HepG2 (cell line): ENCODE measurements at regions not wholly inside any gene's neighbourhood (a gene's known extent, or its start where the extent isn't known, plus 50 kb on each side); places are given as distances from the start of the nearest gene placed in this dataset.

Experiments used
- ATAC-seq: fragments of 200-7000 bp; cut with Tn5 transposase; 3 replicates; pipeline ENCODE4 v1.9.1; 2020; ENCODE audit warnings: mild to moderate bottlenecking, moderate library complexity
- BruUV-seq: library from RNA; stranded (reverse); fragments of 400-500 nt; replicated peaks from 2 replicates; lab custom pipeline; 2021; lab: Mats Ljungman, UMichigan
- CTCF ChIA-PET: fragments of 300-600 bp; formaldehyde crosslinking; extraction: SDS; loops from one replicate; lab custom pipeline; 2021; ENCODE audit warnings: low total read pairs, inconsistent platforms, low intra/inter-chr PET ratio; lab: Yijun Ruan, JAX
- POLR2A ChIA-PET: fragments of 350-600 bp; sonication (Branson Sonifier 250); formaldehyde crosslinking; loops from one replicate; lab custom pipeline; 2020; ENCODE audit warnings: antibody characterized with exemption, inconsistent platforms; lab: Yijun Ruan, JAX
- DNase-seq: peaks from one replicate; pipeline ENCODE4 v3.0.0-alpha.2; 2015; ENCODE audit warnings: low spot score
- FAIRE-seq: peaks from 3 replicates; lab custom pipeline; 2011; peaks lifted over from hg19 to GRCh38; lab: Jason Lieb, UNC
- H2AFZ ChIP-seq: one replicate; pipeline ENCODE4 v1.6.1; 2011; ENCODE audit warnings: low read length, inconsistent platforms
- H3K27ac ChIP-seq: fragments of 300-600 bp; 3 replicates; pipeline ENCODE4 v1.8.0; 2011; ENCODE audit warnings: mixed run types, mild to moderate bottlenecking, mixed read lengths, low read length, inconsistent platforms; ENCODE audit not compliant: insufficient read depth; ENCODE audit errors: extremely low read length
- H3K27me3 ChIP-seq, 2 experiments: fragments of 200-600 bp in 1 of 2; 2 replicates in 1 of 2; 3 replicates in 1 of 2; pipeline versions ENCODE4 v1.6.0 to v1.8.0; 2011; ENCODE audit warnings: low read length in 2 of 2, mild to moderate bottlenecking in 2 of 2, moderate library complexity in 2 of 2, inconsistent platforms in 1 of 2; ENCODE audit not compliant: insufficient read depth in 2 of 2, control insufficient read depth in 1 of 2
- H3K36me3 ChIP-seq, 2 experiments: fragments of 200-600 bp in 1 of 2; replicated peaks in 1 of 2; 2 replicates in 1 of 2; 3 replicates in 1 of 2; pipeline versions ENCODE4 v1.5.1 to v1.8.0; 2011; ENCODE audit warnings: low read length in 2 of 2, inconsistent platforms in 1 of 2; ENCODE audit not compliant: insufficient read depth in 2 of 2, control insufficient read depth in 1 of 2
- H3K4me1 ChIP-seq: 2 replicates; pipeline ENCODE4 v1.5.1; 2012; ENCODE audit warnings: low read length, inconsistent platforms; ENCODE audit not compliant: insufficient read depth
- H3K4me2 ChIP-seq: 2 replicates; pipeline ENCODE4 v1.6.0; 2011; ENCODE audit warnings: low read depth, low read length, inconsistent platforms
- H3K4me3 ChIP-seq, 3 experiments: fragments of 200-600 bp in 1 of 3; sonication (generic), shearing (Covaris generic) in 1 of 3; replicated peaks in 1 of 3; 2 replicates each; pipeline ENCODE4 v1.5.1; 2011 to 2016; ENCODE audit warnings: low read length in 3 of 3, inconsistent platforms in 2 of 3, low read depth in 2 of 3, mild to moderate bottlenecking in 2 of 3, control low read depth in 1 of 3, mixed read lengths in 1 of 3; ENCODE audit not compliant: insufficient read depth in 1 of 3
- H3K79me2 ChIP-seq: one replicate; pipeline ENCODE4 v1.6.1; 2011; ENCODE audit warnings: low read length, inconsistent platforms; ENCODE audit not compliant: insufficient read depth
- H3K9ac ChIP-seq: 2 replicates; pipeline ENCODE4 v1.6.0; 2011; ENCODE audit warnings: mild to moderate bottlenecking, low read depth, low read length, inconsistent platforms; ENCODE audit not compliant: insufficient read depth
- H3K9me3 ChIP-seq: 2 replicates; pipeline ENCODE4 v1.5.1; 2012; ENCODE audit warnings: mild to moderate bottlenecking, low read length
- H4K20me1 ChIP-seq: 2 replicates; pipeline ENCODE4 v1.6.0; 2011; ENCODE audit warnings: inconsistent platforms, mild to moderate bottlenecking, low read length, moderate library complexity; ENCODE audit not compliant: insufficient read depth
- CHD2 ChIP-seq: IDR thresholded peaks from 2 replicates; pipeline ENCODE4 v1.6.1; 2011; ENCODE audit warnings: low read depth, low read length, improper control_type of control experiment
- DNMT1 ChIP-seq: sonication (generic); formaldehyde crosslinking; IDR thresholded peaks from 2 replicates; pipeline ENCODE4 v1.5.1; 2020; ENCODE audit warnings: mild to moderate bottlenecking, missing genetic modification reagents
- EHMT2 ChIP-seq: fragments of 200-600 bp; sonication (generic); IDR thresholded peaks from 2 replicates; pipeline ENCODE4 v1.7.0; 2017; ENCODE audit warnings: antibody characterized with exemption, low read depth, low read length, borderline replicate concordance
- HMG20A ChIP-seq: IDR thresholded peaks from 2 replicates; pipeline ENCODE4 v1.6.1; 2016; ENCODE audit warnings: borderline replicate concordance
- HNRNPH1 ChIP-seq: fragments of 200-400 bp; formaldehyde crosslinking; optimal IDR thresholded peaks from 2 replicates; pipeline ENCODE3; 2017; ENCODE audit warnings: mild to moderate bottlenecking, low read depth, low read length
- ISL2 ChIP-seq: sonication (generic); formaldehyde crosslinking; IDR thresholded peaks from 2 replicates; pipeline ENCODE4 v1.5.0; 2020; ENCODE audit warnings: missing genetic modification reagents
- JUN ChIP-seq: sonication (generic); formaldehyde crosslinking; IDR thresholded peaks from 2 replicates; pipeline ENCODE4 v1.4.0; 2020; ENCODE audit warnings: mild to moderate bottlenecking, missing genetic modification reagents
- NBN ChIP-seq: fragments of 450-650 bp; conservative IDR thresholded peaks from 2 replicates; pipeline ENCODE4 v1.6.1; 2017
- RFX1 ChIP-seq: fragments of 450-650 bp; IDR thresholded peaks from 2 replicates; pipeline ENCODE4 v1.6.1; 2017
- THYN1 ChIP-seq: sonication (generic); formaldehyde crosslinking; IDR thresholded peaks from 2 replicates; pipeline ENCODE4 v1.8.1; 2023; ENCODE audit warnings: low read depth, mild to moderate bottlenecking, moderate library complexity, missing genetic modification reagents, borderline replicate concordance
- XRCC5 ChIP-seq: fragments of 200-400 bp; formaldehyde crosslinking; optimal IDR thresholded peaks from 2 replicates; pipeline ENCODE3; 2017; ENCODE audit warnings: mild to moderate bottlenecking, low read length
- YY1 ChIP-seq: IDR thresholded peaks from 2 replicates; pipeline ENCODE4 v1.6.1; 2011; ENCODE audit warnings: low read length, low read depth, moderate library complexity, mild to moderate bottlenecking; ENCODE audit not compliant: insufficient read depth, insufficient replicate concordance
- ZNF138 ChIP-seq: sonication (generic); formaldehyde crosslinking; IDR thresholded peaks from 2 replicates; pipeline ENCODE4 v1.5.0; 2020; ENCODE audit warnings: mild to moderate bottlenecking, low read depth, missing genetic modification reagents
- WGBS: methylation state at CpG from one replicate; pipeline ENCODE4 v1.1.6; 2017; ENCODE audit warnings: low lambda C conversion rate; 5-methylcytosine and 5-hydroxymethylcytosine counted together
- in situ Hi-C: cut with HindIII; loops from 2 replicates; pipeline ENCODE4 v1.10.0; 2017; ENCODE audit warnings: low pct_unique_long_range_greater_than_20kb; ENCODE audit not compliant: extremely low pct_ligation_motif_present
- intact Hi-C: fragments of 100-400 bp; cut with micrococcal nuclease; formaldehyde crosslinking; loops from one replicate; pipeline ENCODE4 v1.10.0; 2022; ENCODE audit not compliant: unreplicated experiment
- TF ChIP-seq, protein P1 (sequence below): IDR thresholded peaks from 2 replicates; pipeline ENCODE4 v1.4.0; 2020; ENCODE audit warnings: mild to moderate bottlenecking, missing genetic modification reagents

GRCh38 chr1:38179483-38179882 lies 132.9 kb upstream of the POU3F1 start:
- peaks cover 10% of the 10 kb centered on the region; the same call in 1 of the 2 replicates for H3K4me1 ChIP-seq
- no peaks in the 10 kb centered on the region for H4K20me1 ChIP-seq
- FAIRE-seq (no peak), DNase-seq (no peak), ATAC-seq (no peak)
- H3K36me3 ChIP-seq = no peaks in the 10 kb centered on the region
- TF ChIP-seq YY1 = no peak
- no peak for TF ChIP-seq RFX1
- no peak for TF ChIP-seq XRCC5
- TF ChIP-seq CHD2 = no peak
- TF ChIP-seq EHMT2 = no peak
- TF ChIP-seq JUN = no peak
- TF ChIP-seq ZNF138 (CRISPR knock-in tag) = no peak
- TF ChIP-seq HNRNPH1 = no peak
- TF ChIP-seq DNMT1 (CRISPR knock-in tag) = no peak
- no peak for TF ChIP-seq ISL2 (CRISPR knock-in tag)
- TF ChIP-seq NBN = no peak
- TF ChIP-seq THYN1 = no peak
- TF ChIP-seq, protein P1, sequence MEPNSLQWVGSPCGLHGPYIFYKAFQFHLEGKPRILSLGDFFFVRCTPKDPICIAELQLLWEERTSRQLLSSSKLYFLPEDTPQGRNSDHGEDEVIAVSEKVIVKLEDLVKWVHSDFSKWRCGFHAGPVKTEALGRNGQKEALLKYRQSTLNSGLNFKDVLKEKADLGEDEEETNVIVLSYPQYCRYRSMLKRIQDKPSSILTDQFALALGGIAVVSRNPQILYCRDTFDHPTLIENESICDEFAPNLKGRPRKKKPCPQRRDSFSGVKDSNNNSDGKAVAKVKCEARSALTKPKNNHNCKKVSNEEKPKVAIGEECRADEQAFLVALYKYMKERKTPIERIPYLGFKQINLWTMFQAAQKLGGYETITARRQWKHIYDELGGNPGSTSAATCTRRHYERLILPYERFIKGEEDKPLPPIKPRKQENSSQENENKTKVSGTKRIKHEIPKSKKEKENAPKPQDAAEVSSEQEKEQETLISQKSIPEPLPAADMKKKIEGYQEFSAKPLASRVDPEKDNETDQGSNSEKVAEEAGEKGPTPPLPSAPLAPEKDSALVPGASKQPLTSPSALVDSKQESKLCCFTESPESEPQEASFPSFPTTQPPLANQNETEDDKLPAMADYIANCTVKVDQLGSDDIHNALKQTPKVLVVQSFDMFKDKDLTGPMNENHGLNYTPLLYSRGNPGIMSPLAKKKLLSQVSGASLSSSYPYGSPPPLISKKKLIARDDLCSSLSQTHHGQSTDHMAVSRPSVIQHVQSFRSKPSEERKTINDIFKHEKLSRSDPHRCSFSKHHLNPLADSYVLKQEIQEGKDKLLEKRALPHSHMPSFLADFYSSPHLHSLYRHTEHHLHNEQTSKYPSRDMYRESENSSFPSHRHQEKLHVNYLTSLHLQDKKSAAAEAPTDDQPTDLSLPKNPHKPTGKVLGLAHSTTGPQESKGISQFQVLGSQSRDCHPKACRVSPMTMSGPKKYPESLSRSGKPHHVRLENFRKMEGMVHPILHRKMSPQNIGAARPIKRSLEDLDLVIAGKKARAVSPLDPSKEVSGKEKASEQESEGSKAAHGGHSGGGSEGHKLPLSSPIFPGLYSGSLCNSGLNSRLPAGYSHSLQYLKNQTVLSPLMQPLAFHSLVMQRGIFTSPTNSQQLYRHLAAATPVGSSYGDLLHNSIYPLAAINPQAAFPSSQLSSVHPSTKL (CRISPR knock-in tag) = no peak
- no peak for TF ChIP-seq HMG20A (CRISPR knock-in tag)
- no TSS peak for BruUV-seq
- in situ Hi-C loops (no loop called here), intact Hi-C loops (no loop called here)
- H3K9ac ChIP-seq = no peak overlapping the region
- no peaks in the 10 kb centered on the region for H3K9me3 ChIP-seq
- H3K4me2 ChIP-seq = no peak overlapping the region
- H3K4me3 ChIP-seq = no peak overlapping the region
- no peak overlapping the region for H2AFZ ChIP-seq
- H3K27me3 ChIP-seq = peaks cover 0 to 17% of the 10 kb centered on the region in 2 experiments; a peak in 3 of 5 replicates
- ChIA-PET POLR2A (no interaction called here), CTCF (no interaction called here)
- H3K27ac ChIP-seq = no peak overlapping the region
- H3K79me2 ChIP-seq = no peaks in the 10 kb centered on the region
- WGBS = 0% methylated on average over 2 of the region's 8 CpGs
